H1 (cell line): ENCODE measurements at regions not wholly inside any gene's neighbourhood (a gene's known extent, or its start where the extent isn't known, plus 50 kb on each side); places are given as distances from the start of the nearest gene placed in this dataset.

ENCODE experiments used
- CTCF ChIA-PET: fragments of 300-600 bp; sonication (Branson Sonifier 250); formaldehyde crosslinking; loops from one replicate; lab custom pipeline; 2021; ENCODE audit not compliant: partially characterized antibody; lab: Charles Lee
- POLR2A ChIA-PET: fragments of 300-600 bp; sonication (Branson Sonifier 250); formaldehyde crosslinking; loops from one replicate; lab custom pipeline; 2021; ENCODE audit warnings: inconsistent platforms; ENCODE audit not compliant: partially characterized antibody; lab: Charles Lee
- DNase-seq, 2 experiments: peaks; one replicate each; pipeline versions ENCODE4 v3.0.0 to v3.0.0-alpha.2; 2010 to 2022; ENCODE audit warnings: low spot score in 2 of 2, low read depth in 1 of 2, mixed read lengths in 1 of 2
- FAIRE-seq: peaks from 2 replicates; lab custom pipeline; 2011; peaks lifted over from hg19 to GRCh38; lab: Jason Lieb, UNC
- H2AFZ ChIP-seq: 2 replicates; pipeline ENCODE4 v1.8.1; 2012; ENCODE audit warnings: low read length, inconsistent platforms
- H2AK5ac ChIP-seq: 2 replicates; pipeline ENCODE4 v1.6.1; 2013; ENCODE audit warnings: low read depth, low read length
- H2BK120ac ChIP-seq: replicated peaks from 2 replicates; pipeline ENCODE3; 2013; ENCODE audit warnings: low read depth, low read length, inconsistent platforms
- H2BK12ac ChIP-seq: 2 replicates; pipeline ENCODE4 v1.6.1; 2013; ENCODE audit warnings: low read depth, low read length
- H2BK15ac ChIP-seq: 2 replicates; pipeline ENCODE4 v1.6.1; 2013; ENCODE audit warnings: low read length
- H2BK20ac ChIP-seq: 2 replicates; pipeline ENCODE4 v1.6.1; 2013; ENCODE audit warnings: low read length
- H2BK5ac ChIP-seq: 2 replicates; pipeline ENCODE4 v1.6.1; 2013; ENCODE audit warnings: low read depth, low read length
- H3K14ac ChIP-seq: 2 replicates; pipeline ENCODE4 v1.6.1; 2013; ENCODE audit warnings: inconsistent platforms; ENCODE audit not compliant: insufficient read length
- H3K18ac ChIP-seq: 2 replicates; pipeline ENCODE4 v1.6.1; 2013; ENCODE audit warnings: low read length; ENCODE audit errors: extremely low read depth
- H3K23ac ChIP-seq: 2 replicates; pipeline ENCODE4 v1.6.1; 2013; ENCODE audit warnings: inconsistent platforms; ENCODE audit not compliant: insufficient read length
- H3K23me2 ChIP-seq: 2 replicates; pipeline ENCODE4 v1.6.1; 2013; ENCODE audit warnings: low read depth, low read length
- H3K27ac ChIP-seq: 2 replicates; pipeline ENCODE4 v1.6.1; 2011; ENCODE audit warnings: low read depth, low read length, inconsistent platforms
- H3K27me3 ChIP-seq, 4 experiments: replicated peaks in 1 of 4; 1 replicate in 1 of 4; 2 replicates in 3 of 4; pipeline versions ENCODE4 v1.6.1 to v1.8.1; 2011 to 2013; ENCODE audit warnings: low read length in 3 of 4, mild to moderate bottlenecking in 3 of 4, inconsistent platforms in 2 of 4, mixed read lengths in 2 of 4, moderate library complexity in 1 of 4; ENCODE audit not compliant: control insufficient read depth in 3 of 4, insufficient read depth in 3 of 4; ENCODE audit errors: extremely low read depth in 1 of 4
- H3K36me3 ChIP-seq, 4 experiments: 2 replicates each; pipeline versions ENCODE4 v1.6.1 to v1.8.1; 2011 to 2013; ENCODE audit warnings: mild to moderate bottlenecking in 4 of 4, low read length in 3 of 4, moderate library complexity in 2 of 4, control low read depth in 1 of 4, inconsistent platforms in 1 of 4; ENCODE audit not compliant: insufficient read depth in 4 of 4, control insufficient read depth in 2 of 4
- H3K4ac ChIP-seq: replicated peaks from 2 replicates; pipeline ENCODE3; 2013; ENCODE audit warnings: low read length, low read depth, mixed read lengths, inconsistent platforms; ENCODE audit not compliant: insufficient read length
- H3K4me1 ChIP-seq, 4 experiments: replicated peaks in 1 of 4; 1 replicate in 1 of 4; 2 replicates in 3 of 4; pipeline versions ENCODE4 v1.6.1 to v1.8.1; 2011 to 2013; ENCODE audit warnings: low read length in 3 of 4, inconsistent platforms in 2 of 4, mixed read lengths in 1 of 4; ENCODE audit not compliant: insufficient read depth in 4 of 4, control insufficient read depth in 3 of 4
- H3K4me2 ChIP-seq, 2 experiments: 2 replicates each; pipeline versions ENCODE4 v1.6.1 to v1.8.1; 2011 to 2013; ENCODE audit warnings: low read depth in 2 of 2, low read length in 2 of 2, control low read depth in 1 of 2, inconsistent platforms in 1 of 2, mild to moderate bottlenecking in 1 of 2; ENCODE audit not compliant: insufficient read depth in 1 of 2
- H3K4me3 ChIP-seq, 4 experiments: fragments of 200-600, 300-600 bp in 1 of 4; sonication (generic), shearing (Covaris generic), sonication (Bioruptor Twin) in 1 of 4; 2 replicates each; pipeline versions ENCODE4 v1.5.1 to v1.8.1; 2011 to 2016; ENCODE audit warnings: low read length in 4 of 4, low read depth in 3 of 4, control low read depth in 2 of 4, inconsistent platforms in 2 of 4, mild to moderate bottlenecking in 2 of 4, mixed read lengths in 1 of 4, moderate library complexity in 1 of 4; ENCODE audit not compliant: insufficient read depth in 2 of 4; ENCODE audit errors: extremely low read depth in 1 of 4
- H3K56ac ChIP-seq: replicated peaks from 2 replicates; pipeline ENCODE3; 2013; ENCODE audit warnings: low read depth, mild to moderate bottlenecking, mixed read lengths, low read length, inconsistent platforms; ENCODE audit not compliant: insufficient read length
- H3K79me1 ChIP-seq: 2 replicates; pipeline ENCODE4 v1.6.1; 2013; ENCODE audit warnings: low read depth, low read length, control low read depth
- H3K79me2 ChIP-seq, 2 experiments: 2 replicates each; pipeline versions ENCODE4 v1.6.1 to v1.8.1; 2012 to 2013; ENCODE audit warnings: low read length in 2 of 2, mild to moderate bottlenecking in 2 of 2, inconsistent platforms in 1 of 2; ENCODE audit not compliant: insufficient read depth in 2 of 2, control insufficient read depth in 1 of 2
- H3K9ac ChIP-seq, 4 experiments: replicated peaks in 1 of 4; 1 replicate in 1 of 4; 2 replicates in 3 of 4; pipeline versions ENCODE4 v1.6.1 to v1.8.1; 2011 to 2013; ENCODE audit warnings: low read depth in 3 of 4, low read length in 3 of 4, control low read depth in 2 of 4, mild to moderate bottlenecking in 2 of 4, moderate library complexity in 2 of 4, inconsistent platforms in 1 of 4; ENCODE audit errors: extremely low read depth in 1 of 4
- H3K9me3 ChIP-seq, 2 experiments: 2 replicates each; pipeline versions ENCODE4 v1.6.1 to v1.8.1; 2012 to 2013; ENCODE audit warnings: mild to moderate bottlenecking in 2 of 2, moderate library complexity in 2 of 2, control low read depth in 1 of 2, inconsistent platforms in 1 of 2, low read depth in 1 of 2, low read length in 1 of 2, mixed read lengths in 1 of 2; ENCODE audit not compliant: insufficient read depth in 2 of 2
- H4K20me1 ChIP-seq, 2 experiments: replicated peaks in 1 of 2; 2 replicates each; pipeline versions ENCODE3 to v1.8.1; 2011 to 2013; ENCODE audit warnings: inconsistent platforms in 2 of 2, low read length in 2 of 2, mild to moderate bottlenecking in 1 of 2; ENCODE audit not compliant: insufficient read depth in 2 of 2, control insufficient read depth in 1 of 2
- H4K5ac ChIP-seq: 2 replicates; pipeline ENCODE4 v1.6.1; 2013; ENCODE audit warnings: low read length, low read depth, mixed read lengths, inconsistent platforms; ENCODE audit not compliant: insufficient read length
- H4K8ac ChIP-seq: 2 replicates; pipeline ENCODE4 v1.8.0; 2013; ENCODE audit warnings: mild to moderate bottlenecking, moderate library complexity, low read length, inconsistent platforms; ENCODE audit not compliant: insufficient read depth; ENCODE audit errors: extremely low read depth
- H4K91ac ChIP-seq: replicated peaks from 2 replicates; pipeline ENCODE3; 2013; ENCODE audit warnings: low read length, mixed read lengths, inconsistent platforms; ENCODE audit not compliant: insufficient read length
- RNF2 ChIP-seq: fragments of 200-900, 300-1000 bp; sonication (generic); IDR thresholded peaks from 2 replicates; pipeline ENCODE4 v1.7.1; 2016; ENCODE audit warnings: borderline replicate concordance, low read depth, mild to moderate bottlenecking, antibody characterized with exemption, low read length; ENCODE audit not compliant: poor library complexity, severe bottlenecking; ENCODE audit errors: missing control alignments
- RXRA ChIP-seq: IDR thresholded peaks from 2 replicates; pipeline ENCODE4 v1.6.1; 2011; ENCODE audit warnings: low read depth, mild to moderate bottlenecking, low read length, moderate library complexity; ENCODE audit not compliant: insufficient read depth
- SP1 ChIP-seq: IDR thresholded peaks from 2 replicates; pipeline ENCODE4 v1.6.1; 2011; ENCODE audit warnings: low read depth, low read length
- SP2 ChIP-seq: IDR thresholded peaks from 2 replicates; pipeline ENCODE4 v1.6.1; 2012; ENCODE audit warnings: mild to moderate bottlenecking, low read length, inconsistent platforms
- SRF ChIP-seq: IDR thresholded peaks from 2 replicates; pipeline ENCODE4 v1.6.1; 2011; ENCODE audit warnings: mild to moderate bottlenecking, low read depth, low read length, moderate library complexity
- WGBS, 2 experiments: shearing (Covaris generic) in 1 of 2; methylation state at CpG; one replicate each; pipeline versions ENCODE4 v1.1.6 to v1.1.7; 2013 to 2015; ENCODE audit warnings: low lambda C conversion rate in 2 of 2, mixed read lengths in 2 of 2, inconsistent platforms in 1 of 2, low coverage in 1 of 2, missing lambda C conversion rate in 1 of 2; ENCODE audit not compliant: insufficient replicate concordance in 2 of 2, insufficient coverage in 1 of 2, insufficient read length in 1 of 2; ENCODE audit errors: extremely low coverage in 1 of 2, missing lambda C conversion rate in 1 of 2; 5-methylcytosine and 5-hydroxymethylcytosine counted together

- H2BK15ac ChIP-seq: no peak overlapping the region
- H3K18ac ChIP-seq: no peak overlapping the region
- H4K5ac ChIP-seq: no peak overlapping the region
- no peak overlapping the region for H3K4ac ChIP-seq
- H3K79me2 ChIP-seq: no peaks in the 10 kb centered on the region
- no peaks in the 10 kb centered on the region for H3K23me2 ChIP-seq
- no peaks in the 10 kb centered on the region for H4K20me1 ChIP-seq
- H3K9ac ChIP-seq: no peak overlapping the region
- no peak overlapping the region for H2BK120ac ChIP-seq
- no peak overlapping the region for H4K8ac ChIP-seq
- no peak overlapping the region for H3K56ac ChIP-seq
- H3K4me1 ChIP-seq: no peaks in the 10 kb centered on the region
- no peak overlapping the region for H3K27ac ChIP-seq
- H3K79me1 ChIP-seq: no peaks in the 10 kb centered on the region
- no peak overlapping the region for H3K4me2 ChIP-seq
- H2AK5ac ChIP-seq: no peak overlapping the region
- H3K27me3 ChIP-seq: no peaks in the 10 kb centered on the region
- no peak overlapping the region for H3K4me3 ChIP-seq
- POLR2A ChIA-PET: no interaction called here
- H4K91ac ChIP-seq: no peak overlapping the region
- no peak for TF ChIP-seq SP1
- no peak for TF ChIP-seq RNF2
- no peak for TF ChIP-seq SP2
- TF ChIP-seq SRF: no peak
- TF ChIP-seq RXRA: no peak
- H3K36me3 ChIP-seq: no peaks in the 10 kb centered on the region
- no peak overlapping the region for H2BK20ac ChIP-seq
- DNase-seq (no peak), FAIRE-seq (no peak)
- no peak overlapping the region for H2BK5ac ChIP-seq
- H3K9me3 ChIP-seq: no peaks in the 10 kb centered on the region
- H3K14ac ChIP-seq: no peak overlapping the region
- H3K23ac ChIP-seq: no peak overlapping the region
- CTCF ChIA-PET: no interaction called here
- no peak overlapping the region for H2AFZ ChIP-seq
- 78% methylated on average over 3 of the region's 3 CpGs; no CpG with 5 or more reads in 1 of the 2 experiments for WGBS, 2 experiments
- no peak overlapping the region for H2BK12ac ChIP-seq
Observed at GRCh38 chr2:183773775-183774174, 649.5 kb downstream of the NUP35 start.
